H1 (cell line): ENCODE measurements at regions not wholly inside any gene's neighbourhood (a gene's known extent, or its start where the extent isn't known, plus 50 kb on each side); places are given as distances from the start of the nearest gene placed in this dataset.

Source experiments
- BACH1 ChIP-seq: IDR thresholded peaks from 2 replicates; pipeline ENCODE4 v1.6.1; 2012; ENCODE audit warnings: low read length, improper control_type of control experiment
- CEBPB ChIP-seq: IDR thresholded peaks from 2 replicates; pipeline ENCODE4 v1.6.1; 2012; ENCODE audit warnings: low read depth, low read length
- CTCF ChIP-seq, 3 experiments: IDR thresholded peaks; 1 replicate in 2 of 3; 2 replicates in 1 of 3; pipeline versions ENCODE4 v1.5.1 to v1.6.1; 2011; ENCODE audit warnings: low read length in 3 of 3, mild to moderate bottlenecking in 3 of 3, inconsistent platforms in 2 of 3, low read depth in 1 of 3, moderate library complexity in 1 of 3; ENCODE audit not compliant: insufficient read depth in 1 of 3; ENCODE audit errors: control extremely low read depth in 1 of 3
- JUND ChIP-seq: IDR thresholded peaks from 2 replicates; pipeline ENCODE4 v1.6.1; 2011; ENCODE audit warnings: mild to moderate bottlenecking, improper control_type of control experiment, low read length
- MAFK ChIP-seq: IDR thresholded peaks from 2 replicates; pipeline ENCODE4 v1.6.1; 2012; ENCODE audit warnings: low read depth, mild to moderate bottlenecking, improper control_type of control experiment, low read length
- POLR2A ChIP-seq, 2 experiments: IDR thresholded peaks; 1 replicate in 1 of 2; 2 replicates in 1 of 2; pipeline ENCODE4 v1.6.1; 2011; ENCODE audit warnings: low read depth in 2 of 2, low read length in 2 of 2, mild to moderate bottlenecking in 2 of 2; ENCODE audit errors: control extremely low read depth in 1 of 2
- POLR2AphosphoS5 ChIP-seq: IDR thresholded peaks from 2 replicates; pipeline ENCODE4 v1.6.1; 2011; ENCODE audit warnings: low read depth, low read length
- SIN3A ChIP-seq, 2 experiments: IDR thresholded peaks in 1 of 2; conservative IDR thresholded peaks in 1 of 2; 2 replicates each; pipeline ENCODE4 v1.6.1; 2011 to 2012; ENCODE audit warnings: low read length in 2 of 2, improper control_type of control experiment in 1 of 2, low read depth in 1 of 2, mild to moderate bottlenecking in 1 of 2
- SP2 ChIP-seq: IDR thresholded peaks from 2 replicates; pipeline ENCODE4 v1.6.1; 2012; ENCODE audit warnings: mild to moderate bottlenecking, low read length, inconsistent platforms
- YY1 ChIP-seq: IDR thresholded peaks from 2 replicates; pipeline ENCODE4 v1.6.1; 2011; ENCODE audit warnings: low read depth, mild to moderate bottlenecking, low read length
- ZNF274 ChIP-seq: IDR thresholded peaks from 2 replicates; pipeline ENCODE4 v1.7.0; 2012; ENCODE audit warnings: low read length, borderline replicate concordance; ENCODE audit errors: extremely low read depth
- TF ChIP-seq, protein P1 (sequence below): IDR thresholded peaks from 2 replicates; pipeline ENCODE4 v1.6.1; 2011; ENCODE audit warnings: low read depth, mild to moderate bottlenecking, low read length; ENCODE audit not compliant: insufficient read depth
- TF ChIP-seq, protein P2 (sequence below): IDR thresholded peaks from 2 replicates; pipeline ENCODE4 v1.6.1; 2012; ENCODE audit warnings: inconsistent platforms

DNA sequence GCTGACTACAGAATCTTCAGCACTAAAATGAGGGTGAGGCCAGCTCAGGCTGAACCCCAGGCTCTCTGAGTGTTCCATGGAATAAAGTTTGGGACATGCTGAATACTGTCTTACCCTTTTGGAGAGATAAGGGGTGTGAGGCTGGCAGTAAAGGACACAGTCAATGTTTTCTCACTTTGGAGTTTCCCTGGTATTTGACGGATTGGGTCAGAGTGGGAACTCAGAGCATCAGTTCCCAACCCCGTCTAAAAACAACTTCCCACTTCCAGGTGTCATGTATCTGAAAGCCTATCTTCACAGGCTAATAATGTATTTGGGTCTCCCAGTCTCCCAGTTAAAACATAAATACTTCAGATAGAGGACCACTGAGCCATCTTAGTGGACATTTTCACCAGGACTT lies 180.7 kb downstream of the TLE3 start:
- no peak for TF ChIP-seq YY1
- TF ChIP-seq JUND, result no peak
- TF ChIP-seq, protein P1, sequence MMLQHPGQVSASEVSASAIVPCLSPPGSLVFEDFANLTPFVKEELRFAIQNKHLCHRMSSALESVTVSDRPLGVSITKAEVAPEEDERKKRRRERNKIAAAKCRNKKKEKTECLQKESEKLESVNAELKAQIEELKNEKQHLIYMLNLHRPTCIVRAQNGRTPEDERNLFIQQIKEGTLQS, result no peak
- TF ChIP-seq, protein P2, sequence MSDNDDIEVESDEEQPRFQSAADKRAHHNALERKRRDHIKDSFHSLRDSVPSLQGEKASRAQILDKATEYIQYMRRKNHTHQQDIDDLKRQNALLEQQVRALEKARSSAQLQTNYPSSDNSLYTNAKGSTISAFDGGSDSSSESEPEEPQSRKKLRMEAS, result no peak
- no peak for TF ChIP-seq CTCF (IDR thresholded peaks at IDR 0.05; ENCODE audit: control extremely low read depth in 1 of 3, insufficient read depth in 1 of 3, low read depth in 1 of 3, low read length in 3 of 3)
- TF ChIP-seq ZNF274, result no peak
- TF ChIP-seq POLR2AphosphoS5, result no peak
- TF ChIP-seq POLR2A (IDR thresholded peaks at IDR 0.05; ENCODE audit: control extremely low read depth in 1 of 2, low read depth in 2 of 2, low read length in 2 of 2), result no peak
- no peak for TF ChIP-seq BACH1
- TF ChIP-seq CEBPB, result no peak
- no peak for TF ChIP-seq SP2
- no peak for TF ChIP-seq MAFK
- TF ChIP-seq SIN3A (conservative IDR thresholded peaks at IDR 0.05 in 1 of 2, IDR thresholded peaks at IDR 0.05 in 1 of 2; ENCODE audit: low read depth in 1 of 2, low read length in 2 of 2), result no peak
